Activated CD4-positive, alpha-beta T cell treated with anti-CD3 and anti-CD28 coated beads, Interleukin-2, amount 50 U/mL, for 24 hours (primary cell): ENCODE measurements at regions not wholly inside any gene's neighbourhood (a gene's known extent, or its start where the extent isn't known, plus 50 kb on each side); places are given as distances from the start of the nearest gene placed in this dataset.
"Not testable (repeated sequence)": the region's sequence is repeated elsewhere in the genome, so short reads cannot be mapped to it uniquely, and the experiment has no call there.

ENCODE experiments used
- DNase-seq, 2 donors: peaks; one replicate each; pipeline ENCODE4 v3.0.0-alpha.2; 2020; ENCODE audit warnings: low read depth in 1 of 2, low spot score in 1 of 2

DNA sequence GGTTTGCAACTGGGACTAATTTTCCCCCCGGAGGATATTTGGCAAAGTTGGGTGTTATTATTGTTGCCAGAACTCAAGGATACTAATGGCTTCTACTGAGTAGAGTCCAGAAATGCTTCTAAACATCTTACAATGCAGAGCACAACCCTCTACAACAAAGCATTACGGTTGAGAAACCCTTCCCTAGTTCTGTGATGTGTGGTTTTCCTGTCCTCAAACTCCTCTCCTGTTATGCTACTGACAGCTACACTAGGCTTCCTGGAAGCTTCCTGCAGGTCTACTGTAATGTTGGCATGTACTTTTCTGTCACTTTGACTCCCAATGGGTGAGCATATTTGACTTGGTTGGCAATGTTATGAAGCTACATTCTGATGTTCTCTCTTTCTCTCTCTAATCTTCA lies 1656.9 kb downstream of the MRPL39 start:
- no peak for DNase-seq

DNA sequence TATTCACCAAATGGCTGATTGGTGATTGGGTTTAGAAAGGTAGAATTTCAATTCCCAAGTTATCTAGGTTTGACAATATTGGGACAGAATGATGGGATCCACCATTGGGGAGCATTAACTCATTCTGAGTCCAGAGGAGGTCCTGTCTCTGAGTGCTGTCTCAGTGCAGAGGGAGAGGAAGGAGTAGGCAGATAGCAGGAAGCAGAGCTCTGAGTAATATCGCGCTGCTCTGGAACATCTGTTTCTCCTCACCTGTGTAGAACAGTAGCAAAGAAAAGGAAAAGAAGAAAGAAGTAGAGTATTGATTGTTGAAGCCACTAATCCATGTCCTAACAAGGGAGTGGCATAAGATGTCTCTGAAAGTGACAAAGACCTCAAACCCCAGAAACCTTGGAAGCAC lies 1657.8 kb downstream of the MRPL39 start:
- DNase-seq: no peak

DNA sequence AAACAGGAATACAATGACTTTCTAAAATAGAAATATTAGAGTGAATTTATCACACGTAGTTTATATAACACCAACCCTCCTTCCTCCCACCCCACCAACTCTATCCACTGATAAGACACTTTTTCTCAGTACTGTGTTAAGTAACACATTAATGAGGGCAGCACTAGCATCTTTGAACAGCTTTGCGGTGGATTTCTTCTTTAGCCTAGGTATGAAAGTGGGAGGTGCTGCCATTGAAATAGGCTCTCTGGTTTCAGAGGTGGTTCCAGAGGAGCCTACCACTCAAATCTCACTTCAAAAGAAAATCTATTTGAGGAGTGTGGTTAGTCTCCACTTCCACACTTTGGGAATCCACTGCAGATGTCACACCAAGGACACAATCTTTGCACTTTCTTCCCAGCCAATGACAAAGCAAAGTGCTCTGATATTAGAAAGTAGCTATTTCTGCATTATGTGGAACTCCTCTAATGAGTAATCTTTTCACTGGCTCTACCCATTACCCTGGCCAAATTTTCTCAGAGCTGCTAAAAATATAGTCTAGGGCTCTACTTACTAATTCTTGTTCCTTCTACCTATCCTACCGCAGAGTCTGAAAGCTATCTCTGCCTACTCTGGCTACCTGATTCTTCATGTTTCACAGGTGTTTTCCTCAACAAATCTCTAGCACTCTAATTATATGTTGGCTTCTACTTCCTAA lies 1667.8 kb downstream of the MRPL39 start:
- DNase-seq: no peak

- no peak for DNase-seq
Observed at GRCh38 chr21:23936991-23937390, 1670.3 kb downstream of the MRPL39 start.

DNA sequence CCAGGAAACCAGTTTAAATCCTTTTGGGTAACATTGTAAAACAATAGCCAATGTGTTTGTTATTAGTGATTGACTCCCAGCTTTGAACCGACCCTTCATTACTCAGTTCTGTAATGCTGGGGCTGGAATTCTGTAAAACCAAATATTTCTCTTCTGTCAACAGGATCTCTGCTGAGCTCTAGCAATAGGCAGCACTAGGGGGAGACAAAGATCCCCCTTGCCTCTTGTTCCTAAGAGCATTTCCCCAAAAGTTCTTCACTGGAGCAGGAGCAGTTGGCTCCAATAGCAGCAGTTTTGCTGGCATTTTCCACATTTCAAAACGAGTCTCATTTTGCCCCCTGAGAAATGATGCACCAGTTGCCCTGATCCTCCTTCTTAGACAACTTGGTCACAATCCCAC lies 1671.1 kb downstream of the MRPL39 start:
- DNase-seq: no peak

- no peak for DNase-seq
Observed at GRCh38 chr21:23930565-23930964, 1676.7 kb downstream of the MRPL39 start.

GRCh38 chr21:23926430-23926829 lies 1680.9 kb downstream of the MRPL39 start:
- DNase-seq: not testable (repeated sequence)

DNA sequence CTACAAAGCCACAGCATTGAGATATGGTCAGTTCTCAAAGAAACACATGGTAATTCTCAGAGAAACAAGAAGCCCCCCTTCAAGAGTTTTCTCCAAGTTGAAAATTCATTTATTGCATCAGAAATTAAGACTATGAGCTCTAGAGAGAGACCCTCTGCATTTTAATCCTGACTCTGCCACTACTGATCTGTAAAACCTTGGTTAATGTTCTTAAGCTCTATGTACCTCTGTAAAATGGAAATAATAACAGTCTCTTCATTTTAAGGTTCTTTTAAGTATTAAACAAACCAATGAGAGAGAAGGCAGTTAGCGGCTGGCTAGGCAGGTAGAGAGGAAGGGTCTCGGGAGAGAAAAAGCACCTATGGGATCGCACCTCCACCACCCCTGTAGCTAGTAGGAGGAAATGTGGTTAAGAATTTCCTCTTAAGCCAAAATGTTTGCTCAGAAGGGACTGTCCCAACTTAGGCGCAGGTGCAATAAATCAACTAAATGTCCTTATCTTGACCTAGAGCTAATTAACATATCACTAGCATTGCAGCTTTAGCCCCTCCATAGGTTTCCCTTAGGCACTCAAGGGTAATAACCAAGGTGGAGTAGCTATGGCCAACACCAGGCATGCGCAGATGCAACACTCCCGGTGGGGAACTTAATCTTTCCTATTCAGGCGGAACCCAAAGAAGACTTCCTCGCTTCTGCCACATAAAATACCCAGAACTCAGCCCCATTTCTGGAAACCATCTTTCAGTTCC lies 1685.4 kb downstream of the MRPL39 start:
- DNase-seq: no peak

- DNase-seq: no peak
Observed at GRCh38 chr21:23900727-23901126, 1706.6 kb downstream of the MRPL39 start.

DNA sequence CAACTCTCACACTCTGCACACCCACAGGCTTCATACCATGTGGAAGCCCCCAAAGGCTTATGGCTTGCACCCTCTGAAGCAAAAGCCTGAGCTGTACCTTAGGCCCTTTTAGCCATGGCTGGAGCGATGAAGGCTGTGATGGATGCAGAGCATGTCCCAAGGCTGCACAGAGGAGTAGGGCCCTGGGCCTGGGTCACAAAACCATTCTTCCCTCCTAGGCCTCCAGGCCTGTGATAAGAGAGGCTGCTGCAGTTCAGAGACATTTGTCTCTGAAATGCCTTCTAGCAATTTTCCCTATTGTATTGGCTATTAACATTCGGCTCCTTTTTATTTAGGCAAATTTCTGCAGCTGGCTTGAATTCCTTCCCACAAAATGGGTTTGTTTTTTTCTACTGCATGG lies 1707.7 kb downstream of the MRPL39 start:
- DNase-seq: no peak

GRCh38 chr21:23890652-23891051 lies 1716.6 kb downstream of the MRPL39 start:
- DNase-seq: no peak

- DNase-seq: peak in 1 of 2 donors; percentile 1
Observed at GRCh38 chr21:23887725-23888306, 1719.5 kb downstream of the MRPL39 start.

DNA sequence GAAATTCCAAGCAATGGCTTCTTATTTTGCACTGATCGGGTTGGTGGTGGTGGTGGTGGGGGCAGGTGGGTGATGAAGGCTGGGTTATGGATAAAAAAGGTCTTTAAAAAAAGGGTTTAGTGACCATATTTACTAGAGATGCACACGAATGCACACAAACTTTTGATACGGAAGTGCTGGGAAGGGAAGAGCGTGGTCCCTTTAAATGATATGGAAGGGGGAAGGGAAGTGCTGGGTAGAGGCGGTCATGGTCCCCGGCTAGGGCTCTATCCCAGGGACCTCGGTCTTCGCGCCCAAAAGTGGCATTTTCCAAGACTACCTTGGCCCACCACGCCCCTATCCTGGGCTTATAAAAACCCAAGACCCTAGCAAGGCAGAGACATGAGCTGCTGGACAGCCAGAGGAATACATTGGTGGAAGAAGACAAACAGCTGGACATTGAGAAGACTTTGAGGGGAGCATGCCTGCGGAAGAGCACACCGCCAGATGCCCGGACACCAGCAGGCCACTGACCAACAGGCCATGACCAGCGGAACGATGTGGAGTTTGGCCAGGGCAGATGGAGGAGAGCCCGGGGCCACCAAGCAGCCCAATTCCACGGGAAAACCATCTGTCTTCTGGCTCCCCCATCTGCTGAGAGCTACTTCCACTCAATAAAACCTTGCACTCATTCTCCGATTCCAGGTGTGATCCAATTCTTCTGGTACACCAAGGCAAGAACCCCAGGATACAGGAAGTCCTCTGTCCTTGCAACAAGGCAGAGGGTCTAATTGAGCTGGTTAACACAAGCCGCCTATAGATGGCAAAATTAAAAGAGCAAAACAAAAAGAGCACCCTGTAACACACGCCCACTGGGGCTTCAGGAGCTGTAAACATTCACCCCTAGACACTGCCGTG lies 1720.2 kb downstream of the MRPL39 start:
- no peak for DNase-seq

- no peak for DNase-seq
Observed at GRCh38 chr21:23881783-23882182, 1725.5 kb downstream of the MRPL39 start.

- no peak for DNase-seq
Observed at GRCh38 chr21:23876925-23877558, 1730.2 kb downstream of the MRPL39 start.

- no peak for DNase-seq
Observed at GRCh38 chr21:23874271-23874670, 1733.0 kb downstream of the MRPL39 start.

DNA sequence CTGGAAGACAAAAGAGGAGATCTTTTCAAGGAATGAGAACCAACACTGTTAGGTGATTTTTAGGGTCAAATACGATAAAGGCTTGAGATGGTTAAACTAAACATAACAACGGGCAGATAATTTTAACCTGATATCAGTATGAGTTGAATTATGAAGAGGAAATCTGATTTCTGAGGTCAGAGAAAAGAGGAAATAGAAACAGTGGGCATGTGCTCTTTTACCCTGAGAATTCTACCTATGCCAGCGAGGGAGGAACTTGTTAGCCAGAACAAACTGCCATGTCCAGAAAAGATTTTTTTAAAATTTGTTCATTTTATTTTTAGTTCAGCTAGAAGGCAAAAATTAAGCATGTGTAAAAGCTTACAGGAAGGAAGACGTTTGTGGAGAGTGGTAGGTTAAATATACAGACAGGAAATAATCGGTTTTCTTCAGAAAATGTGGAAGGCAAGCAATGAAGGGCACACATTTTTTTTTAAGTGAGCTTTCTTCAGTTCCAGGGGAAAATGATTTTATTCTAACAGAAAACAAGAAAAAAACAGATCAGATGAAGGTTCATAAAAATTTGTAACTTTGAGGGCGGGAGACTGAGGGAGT lies 1745.3 kb downstream of the MRPL39 start:
- DNase-seq: no peak

- DNase-seq: no peak
Observed at GRCh38 chr21:23858878-23859277, 1748.4 kb downstream of the MRPL39 start.

GRCh38 chr21:23853796-23854379 lies 1753.4 kb downstream of the MRPL39 start:
- no peak for DNase-seq

GRCh38 chr21:23837564-23837963 lies 1769.7 kb downstream of the MRPL39 start:
- DNase-seq: no peak
